Skeletal muscle satellite cell (primary cell): ENCODE measurements at regions not wholly inside any gene's neighbourhood (a gene's known extent, or its start where the extent isn't known, plus 50 kb on each side); places are given as distances from the start of the nearest gene placed in this dataset.
"Not testable (repeated sequence)": the region's sequence is repeated elsewhere in the genome, so short reads cannot be mapped to it uniquely, and the experiment has no call there.

Source experiments
- H3K27me3 ChIP-seq: 2 replicates; pipeline ENCODE4 v1.7.0; 2013; ENCODE audit warnings: low read length; ENCODE audit not compliant: control insufficient read depth, insufficient read depth
- H3K36me3 ChIP-seq: 2 replicates; pipeline ENCODE4 v1.7.0; 2013; ENCODE audit warnings: mild to moderate bottlenecking, control low read depth, low read length; ENCODE audit not compliant: insufficient read depth
- H3K4me1 ChIP-seq: 2 replicates; pipeline ENCODE4 v1.7.0; 2013; ENCODE audit warnings: low read length; ENCODE audit not compliant: control insufficient read depth, insufficient read depth
- H3K4me2 ChIP-seq: 2 replicates; pipeline ENCODE4 v1.7.0; 2013; ENCODE audit warnings: mild to moderate bottlenecking, low read length
- H3K4me3 ChIP-seq: 2 replicates; pipeline ENCODE4 v1.7.0; 2013; ENCODE audit warnings: low read length
- H3K9ac ChIP-seq: 2 replicates; pipeline ENCODE4 v1.7.0; 2013; ENCODE audit warnings: mild to moderate bottlenecking, low read depth, low read length, moderate library complexity
- H3K9me3 ChIP-seq: replicated peaks from 2 replicates; pipeline ENCODE4 v1.7.0; 2013; ENCODE audit warnings: mild to moderate bottlenecking, control low read depth, low read length

- Histone ChIP-seq H3K4me3 (no peak overlapping the region), H3K9me3 (peaks cover 6% of the 10 kb centered on the region), H3K4me2 (no peak overlapping the region), H3K36me3 (no peaks in the 10 kb centered on the region), H3K4me1 (no peaks in the 10 kb centered on the region), H3K27me3 (no peaks in the 10 kb centered on the region), H3K9ac (no peak overlapping the region)
These were observed 62.0 kb upstream of the HGF start for GRCh38 chr7:81831883-81832282.

GRCh38 chr7:81829511-81829910 is 59.7 kb upstream of the HGF start:
- not testable (repeated sequence) for H3K4me2 ChIP-seq, H3K36me3 ChIP-seq, H3K9me3 ChIP-seq, H3K4me1 ChIP-seq, H3K27me3 ChIP-seq, H3K4me3 ChIP-seq, H3K9ac ChIP-seq

- Histone ChIP-seq H3K9ac (no peak overlapping the region), H3K36me3 (no peaks in the 10 kb centered on the region), H3K4me2 (no peak overlapping the region), H3K27me3 (no peaks in the 10 kb centered on the region), H3K4me1 (no peaks in the 10 kb centered on the region), H3K4me3 (no peak overlapping the region), H3K9me3 (no peaks in the 10 kb centered on the region)
These were observed 53.0 kb upstream of the HGF start for GRCh38 chr7:81822811-81823210.

- no peaks in the 10 kb centered on the region for H3K36me3 ChIP-seq
- no peaks in the 10 kb centered on the region for H3K9me3 ChIP-seq
- no peaks in the 10 kb centered on the region for H3K4me1 ChIP-seq
- no peak overlapping the region for H3K4me3 ChIP-seq
- H3K27me3 ChIP-seq, result no peaks in the 10 kb centered on the region
- no peak overlapping the region for H3K4me2 ChIP-seq
- no peak overlapping the region for H3K9ac ChIP-seq
These were observed 50.0 kb upstream of the HGF start for GRCh38 chr7:81819861-81820260.
